Upper lobe of left lung (tissue), 4 donors: ENCODE measurements at regions not wholly inside any gene's neighbourhood (a gene's known extent, or its start where the extent isn't known, plus 50 kb on each side); places are given as distances from the start of the nearest gene placed in this dataset.

Experiments
- CTCF ChIP-seq, 6 experiments: fragments of 450-650 bp in 4 of 6; fragments of 200-600 bp in 2 of 6; sonication (generic) in 2 of 6; IDR thresholded peaks; one replicate each; pipeline ENCODE4 v1.5.1; 2016 to 2019; ENCODE audit warnings: antibody characterized with exemption in 6 of 6
- POLR2A ChIP-seq, 4 donors: fragments of 450-650 bp; IDR thresholded peaks; one replicate each; pipeline ENCODE4 v1.5.1; 2016 to 2017; ENCODE audit warnings: antibody characterized with exemption in 4 of 4, mild to moderate bottlenecking in 2 of 4
- POLR2AphosphoS5 ChIP-seq, 2 donors: sonication (generic); formaldehyde crosslinking; IDR thresholded peaks; one replicate each; pipeline ENCODE4 v1.5.1; 2017; ENCODE audit warnings: antibody characterized with exemption in 2 of 2

DNA sequence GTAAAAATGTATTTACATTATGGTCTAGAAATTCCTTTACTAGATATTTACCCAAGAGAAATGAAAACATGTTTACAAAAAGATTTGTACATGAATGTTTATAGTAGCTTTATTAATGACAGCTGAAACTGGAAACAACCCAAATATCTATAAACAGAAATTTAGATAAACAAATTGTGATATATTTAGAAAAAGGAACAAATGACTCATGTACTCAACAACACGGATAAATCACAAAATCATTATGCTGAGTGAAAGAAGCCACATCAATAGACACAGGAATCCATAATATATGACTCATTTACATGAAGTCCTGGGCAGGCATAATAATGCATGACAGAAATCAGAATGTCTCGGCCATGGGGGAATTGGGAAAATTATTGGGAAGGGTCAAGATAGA is 1020.2 kb downstream of the SQOR start:
- no peak for TF ChIP-seq CTCF (IDR thresholded peaks at IDR 0.05)
- TF ChIP-seq POLR2A (IDR thresholded peaks at IDR 0.05) = no peak
- TF ChIP-seq POLR2AphosphoS5 (IDR thresholded peaks at IDR 0.05) = no peak
